SW480 (cell line): ENCODE measurements at regions not wholly inside any gene's neighbourhood (a gene's known extent, or its start where the extent isn't known, plus 50 kb on each side); places are given as distances from the start of the nearest gene placed in this dataset.

ENCODE experiments used
- DNase-seq: peaks from one replicate; pipeline ENCODE4 v3.0.0-alpha.2; 2016; ENCODE audit warnings: low spot score

DNA sequence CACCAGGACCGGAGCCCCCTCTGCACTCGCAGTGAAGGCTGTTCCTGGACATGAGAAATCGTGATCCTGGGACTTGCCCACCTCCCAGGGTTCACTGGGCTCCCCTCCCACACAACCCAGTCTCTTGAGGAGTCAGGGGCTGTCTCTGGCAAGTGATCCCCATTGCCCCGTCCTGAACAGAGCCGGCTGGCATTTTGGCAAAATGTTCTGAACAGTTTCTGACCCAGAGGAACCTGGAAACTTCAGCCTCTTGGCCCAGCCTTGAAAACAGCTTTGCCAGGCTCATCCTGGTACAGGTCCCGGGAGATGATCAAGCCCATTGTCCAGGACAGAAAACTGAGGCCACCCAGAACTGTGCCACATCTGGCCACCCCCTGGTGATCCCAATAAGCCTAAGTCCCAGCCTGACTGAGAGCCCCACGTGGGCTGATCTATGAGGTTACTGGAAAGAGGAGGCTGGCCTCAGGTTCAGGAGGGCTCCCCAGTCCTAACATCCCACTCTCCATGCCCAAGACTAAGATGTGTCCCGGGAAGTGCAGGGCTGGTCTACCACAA, 115.7 kb downstream of the OAT start:
- no peak for DNase-seq

DNA sequence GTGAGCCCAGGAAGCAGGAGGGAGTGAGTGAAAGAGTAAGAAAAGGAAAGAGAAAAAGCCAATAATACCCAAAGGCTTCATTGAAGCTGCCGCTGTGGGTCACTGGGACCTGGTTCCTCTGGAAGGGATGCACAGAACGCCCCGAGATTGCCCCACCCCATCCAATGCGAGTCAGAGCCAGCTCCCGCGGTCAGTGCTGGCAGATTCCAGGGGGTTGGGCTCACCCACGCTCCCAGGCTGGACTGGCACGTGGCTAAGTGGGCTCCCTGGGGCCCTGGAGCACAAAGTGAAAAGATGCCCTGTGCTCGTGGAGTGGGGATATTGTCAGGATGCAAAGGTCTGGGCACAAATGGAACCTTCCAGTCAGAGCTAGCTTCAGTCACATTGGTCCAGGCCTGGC, 117.0 kb downstream of the OAT start:
- no peak for DNase-seq

DNA sequence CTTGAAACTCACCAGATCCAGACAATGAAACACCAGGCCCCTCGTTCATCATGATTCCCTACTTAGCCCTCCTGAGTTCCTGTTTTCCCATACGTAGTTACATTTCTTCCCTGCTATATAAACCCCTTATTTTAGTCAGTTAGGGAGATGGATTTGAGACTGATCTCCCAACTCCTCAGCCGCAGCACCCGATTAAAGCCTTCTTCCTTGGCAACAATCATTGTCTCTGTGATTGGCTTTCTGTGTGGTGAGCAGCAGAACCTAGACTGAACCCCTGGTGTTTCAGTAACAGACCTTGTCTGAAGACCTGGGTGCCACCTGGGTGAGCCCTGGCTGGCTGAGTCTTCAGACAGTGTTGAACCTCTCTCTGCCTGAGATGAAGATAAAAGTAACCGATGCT, 118.0 kb downstream of the OAT start:
- DNase-seq: no peak

DNA sequence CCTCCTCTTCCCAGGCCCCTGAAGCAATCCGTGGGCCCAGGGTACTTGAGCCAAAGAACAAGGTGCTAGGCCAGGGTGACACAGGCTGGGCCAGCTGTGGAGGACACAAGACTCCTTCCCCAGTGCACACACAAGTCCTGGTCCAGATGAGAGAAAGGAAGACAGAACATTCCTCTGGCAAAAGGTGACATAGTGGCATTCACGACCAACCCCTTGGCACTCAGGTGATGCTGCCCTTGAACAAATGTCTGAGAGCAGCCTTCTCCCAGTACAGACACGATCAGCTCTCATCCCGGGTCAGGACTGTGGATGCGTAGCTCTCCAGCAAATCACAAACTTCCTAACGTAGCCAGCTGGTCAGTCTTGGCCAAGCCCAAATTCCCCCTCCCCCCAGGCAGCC, 118.5 kb downstream of the OAT start:
- no peak for DNase-seq

DNA sequence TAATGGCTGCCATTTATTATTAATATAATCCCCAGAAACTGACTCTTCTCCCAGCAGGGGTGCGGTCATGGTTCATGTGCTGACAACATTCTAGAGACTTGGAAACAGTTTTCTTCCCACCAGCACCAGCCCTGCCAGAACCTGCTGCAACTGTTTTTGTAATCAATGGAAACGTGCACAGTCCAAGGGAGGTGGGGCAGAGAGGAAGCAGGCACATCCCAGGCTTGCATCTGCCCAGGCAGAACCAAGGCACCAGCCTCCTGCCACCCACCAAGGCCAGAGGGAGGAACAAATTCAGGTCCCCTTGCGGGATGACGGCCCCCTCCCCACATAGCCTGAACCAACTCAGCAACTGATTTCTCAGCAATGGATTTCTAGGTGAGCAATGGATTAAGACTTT, 119.0 kb downstream of the OAT start:
- no peak for DNase-seq

GRCh38 chr10:124298891-124299290, 119.8 kb downstream of the OAT start:
- DNase-seq: no peak

DNA sequence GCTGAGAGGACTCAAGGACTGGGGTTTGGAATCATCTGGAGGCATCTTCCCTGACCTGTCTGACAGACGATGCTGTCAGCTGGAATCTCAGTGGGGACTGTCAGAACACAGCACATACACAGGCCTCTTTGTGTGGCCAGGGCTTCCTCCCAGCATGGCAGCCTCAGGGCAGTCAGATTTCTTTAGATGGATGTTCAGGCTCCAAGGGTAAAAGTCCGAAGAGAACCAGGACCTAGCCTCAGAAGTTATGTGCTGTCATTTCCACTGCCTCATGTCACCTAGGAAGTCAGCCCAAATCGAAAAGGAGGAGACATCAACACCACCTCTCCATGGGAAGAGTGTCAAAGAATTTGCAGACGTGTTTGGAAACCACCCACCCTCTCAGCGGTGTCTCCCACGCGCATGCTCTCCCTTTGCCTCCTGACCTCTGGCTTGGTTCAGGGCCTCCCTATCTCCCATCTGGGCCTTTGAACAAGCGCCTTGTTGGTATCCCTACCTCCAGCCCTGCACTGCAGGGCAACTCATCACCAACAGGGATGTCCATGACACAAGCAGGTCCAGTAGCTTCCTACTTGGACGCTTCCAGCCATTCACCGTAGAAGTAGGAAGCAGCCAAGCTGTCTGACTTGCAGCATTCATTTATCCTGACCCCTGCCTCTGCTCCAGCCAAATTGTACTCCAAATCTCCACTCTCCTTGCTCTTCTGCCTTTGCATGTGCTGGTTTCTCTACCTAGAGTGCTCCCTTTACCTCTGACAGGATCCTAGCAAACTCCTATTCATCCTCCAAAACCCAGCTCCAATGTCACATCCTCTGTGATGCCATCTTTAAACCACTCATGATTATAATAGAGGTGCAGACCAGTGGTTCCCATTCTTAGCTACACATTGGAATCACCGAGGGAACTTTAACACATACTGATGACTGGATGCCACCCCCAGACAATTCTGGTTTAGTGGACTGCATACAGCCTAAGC, 121.6 kb downstream of the OAT start:
- DNase-seq: no peak

GRCh38 chr10:124296121-124296812, 122.5 kb downstream of the OAT start:
- DNase-seq: peak; percentile 58

DNA sequence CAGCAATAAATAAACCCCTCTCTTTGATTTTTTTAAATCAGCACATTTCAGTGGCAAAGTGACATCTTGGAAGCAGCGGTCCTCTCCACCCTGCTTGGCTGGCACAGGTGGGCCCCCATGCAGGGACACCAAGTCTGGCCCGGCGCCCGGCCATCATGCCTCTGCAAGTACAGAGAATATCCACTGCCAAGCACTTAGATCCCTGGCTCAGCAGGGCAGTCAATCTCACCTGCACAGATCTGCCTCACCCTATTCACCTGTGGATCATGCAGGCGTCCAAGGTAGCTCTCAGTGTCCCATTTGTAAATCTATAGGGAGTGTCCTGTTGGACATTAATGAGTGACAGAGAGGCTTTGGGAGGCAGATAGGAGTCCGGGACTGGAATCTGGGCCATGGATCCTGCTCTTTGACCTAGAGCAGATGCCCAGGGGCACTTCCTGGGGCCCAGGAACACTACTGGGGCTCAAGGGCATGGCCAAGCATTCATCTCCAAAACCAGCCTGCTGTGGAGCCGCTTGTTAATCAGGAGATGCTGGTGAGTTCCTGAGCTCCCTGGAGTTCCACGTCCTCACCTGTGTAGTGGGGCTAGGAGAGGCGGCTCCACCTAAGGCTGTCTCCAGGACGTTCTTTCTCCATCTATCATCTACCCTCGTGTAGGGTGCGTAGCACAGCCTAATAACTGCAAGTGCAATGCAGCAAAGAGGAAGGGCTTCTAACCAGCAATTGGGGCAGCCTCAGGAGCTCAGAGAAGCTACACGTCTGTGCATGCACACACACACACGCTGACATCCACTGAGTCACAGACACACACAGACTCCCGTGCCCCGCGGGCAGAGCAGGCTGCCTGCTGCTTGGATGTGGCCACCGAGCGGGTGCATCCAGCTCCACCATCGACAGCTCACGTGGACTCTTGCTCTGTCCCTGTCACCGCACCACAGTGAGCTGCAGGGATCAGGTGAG, 123.6 kb downstream of the OAT start:
- no peak for DNase-seq

- DNase-seq: no peak
Observed at GRCh38 chr10:124293616-124294449, 124.9 kb downstream of the OAT start.

- no peak for DNase-seq
Observed at GRCh38 chr10:124292911-124293615, 125.7 kb downstream of the OAT start.

DNA sequence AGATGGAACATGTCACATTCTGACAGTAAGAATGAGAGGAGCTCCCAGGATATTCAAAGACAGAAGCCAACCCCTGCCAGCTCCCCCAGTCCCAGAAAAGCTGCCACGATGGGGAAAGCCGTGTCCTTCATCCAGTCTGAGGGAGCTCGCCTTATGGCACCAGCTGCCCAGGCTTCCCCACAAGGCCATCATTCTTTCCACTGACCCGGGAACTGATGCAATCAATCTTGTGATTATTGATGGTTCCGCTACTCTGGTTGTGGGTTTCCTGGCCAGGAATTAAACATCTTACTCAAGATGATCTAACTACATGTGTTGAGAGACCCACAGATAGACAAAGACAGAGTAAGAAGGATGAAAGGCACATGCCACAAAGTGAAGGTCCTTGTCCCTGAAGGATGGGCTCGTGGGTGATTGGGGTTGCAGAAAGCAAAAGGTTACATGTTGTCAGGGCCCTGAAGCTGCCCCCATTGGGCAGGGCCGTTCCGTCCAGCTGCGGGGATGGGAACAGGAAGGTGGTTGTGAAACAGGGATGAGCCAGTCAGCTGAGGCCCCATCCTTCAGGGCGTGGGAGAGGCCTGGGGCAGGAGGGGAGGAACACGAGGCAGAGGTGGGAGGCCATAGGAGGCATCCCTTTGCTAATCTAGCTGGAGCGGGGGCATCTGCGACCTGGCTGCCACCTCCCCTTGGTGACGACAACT, 127.6 kb downstream of the OAT start:
- no peak for DNase-seq

DNA sequence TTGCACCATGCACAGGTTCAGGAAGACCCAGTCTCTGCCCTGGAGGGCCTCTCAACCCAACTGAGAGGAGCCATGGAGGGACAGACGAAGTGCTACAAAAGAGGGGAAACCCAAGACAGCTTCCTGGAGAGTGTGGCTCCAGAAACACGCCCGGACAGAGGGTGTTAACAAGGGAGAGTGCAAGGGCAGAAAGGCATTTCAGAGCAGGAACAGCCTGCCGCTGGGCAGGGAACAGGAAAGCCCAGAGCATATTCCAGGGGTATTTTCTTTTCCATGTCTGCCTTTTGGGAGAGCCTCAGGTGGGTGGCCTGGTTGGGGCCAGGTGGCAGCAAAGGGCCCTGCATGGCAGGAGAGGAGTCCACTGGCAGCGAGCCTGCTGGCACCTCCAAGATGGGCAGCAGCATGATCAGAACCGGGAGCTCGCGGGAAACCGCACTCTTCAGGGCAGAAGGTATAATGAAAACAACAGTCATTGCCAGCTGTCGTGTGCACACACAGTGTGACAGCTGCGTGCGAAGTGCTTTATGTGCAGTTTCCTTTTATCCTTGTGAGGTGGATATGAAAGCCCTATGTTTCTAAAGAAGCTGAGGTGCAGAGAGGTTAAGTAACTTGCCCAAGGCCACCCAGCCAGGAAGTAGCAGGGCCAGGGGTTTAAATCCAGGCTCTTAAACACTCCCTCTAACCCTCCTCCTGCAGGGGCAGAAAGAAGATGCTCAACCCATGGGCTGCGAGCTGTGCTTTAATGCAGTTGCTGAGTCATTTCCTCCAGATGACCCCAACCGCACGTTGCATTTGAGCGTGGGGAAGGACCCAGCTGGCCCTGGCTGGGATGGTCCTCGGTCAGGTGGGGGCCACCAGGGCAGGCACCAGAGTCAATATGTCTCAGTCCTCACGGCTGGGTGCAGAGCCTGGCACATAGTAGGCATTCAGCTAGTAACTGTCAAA, 128.6 kb downstream of the OAT start:
- DNase-seq: peak; percentile 4

GRCh38 chr10:124288928-124289850, 129.5 kb downstream of the OAT start:
- DNase-seq: no peak

- no peak for DNase-seq
Observed at GRCh38 chr10:124288486-124288885, 130.2 kb downstream of the OAT start.

DNA sequence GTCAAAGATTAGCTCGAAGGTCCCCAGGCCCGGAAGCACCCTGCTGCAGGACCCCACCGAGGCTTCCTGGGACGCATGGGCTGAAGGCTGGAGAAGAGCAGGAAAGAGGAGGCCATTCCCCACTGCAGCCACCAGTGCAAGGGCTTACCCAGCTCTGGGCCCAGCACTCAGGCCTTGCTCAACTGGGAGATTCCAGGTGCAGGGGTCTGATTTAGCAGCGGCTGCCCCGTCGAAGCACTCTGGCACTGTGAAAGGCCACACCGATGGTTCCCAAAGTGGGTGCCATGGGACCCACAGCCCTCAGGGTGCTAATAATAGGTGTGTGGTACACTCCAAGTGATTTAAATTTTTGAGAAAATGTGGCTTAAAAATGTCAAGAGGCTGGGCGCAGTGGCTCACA, 130.9 kb downstream of the OAT start:
- DNase-seq: no peak

GRCh38 chr10:124287071-124287685, 131.5 kb downstream of the OAT start:
- DNase-seq: no peak
